C4-2B (cell line): ENCODE measurements at regions not wholly inside any gene's neighbourhood (a gene's known extent, or its start where the extent isn't known, plus 50 kb on each side); places are given as distances from the start of the nearest gene placed in this dataset.

Experiments
- H3K27ac ChIP-seq: fragments of 450-650 bp; 2 replicates; pipeline ENCODE4 v1.5.1; 2017
- ZFX ChIP-seq: fragments of 450-650 bp; IDR thresholded peaks from 2 replicates; pipeline ENCODE4 v1.6.1; 2017
- TF ChIP-seq, protein P1 (sequence below): fragments of 450-650 bp; conservative IDR thresholded peaks from 2 replicates; pipeline ENCODE4 v1.5.1; 2017; ENCODE audit warnings: mild to moderate bottlenecking

DNA sequence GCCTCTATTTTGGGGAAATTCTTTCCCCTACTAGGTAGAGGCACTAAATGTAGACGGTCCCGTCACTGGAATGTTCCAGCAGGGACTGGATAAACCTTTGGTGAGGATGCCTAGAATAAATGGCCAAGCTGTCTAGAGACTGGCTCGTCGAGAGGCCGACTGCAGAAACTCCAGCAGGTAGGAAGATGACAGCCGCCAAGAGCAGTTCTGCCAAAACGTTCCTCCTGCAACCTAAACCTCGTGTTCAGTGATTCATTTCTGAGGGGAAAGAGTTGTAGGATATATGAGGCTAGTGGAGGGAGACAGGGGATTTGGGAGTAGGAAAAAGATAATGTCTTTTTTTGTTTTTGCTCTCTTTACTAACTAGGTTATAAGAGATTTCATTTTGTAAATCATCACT lies 184.7 kb upstream of the GDF10 start:
- no peak for TF ChIP-seq ZFX
- TF ChIP-seq, protein P1, sequence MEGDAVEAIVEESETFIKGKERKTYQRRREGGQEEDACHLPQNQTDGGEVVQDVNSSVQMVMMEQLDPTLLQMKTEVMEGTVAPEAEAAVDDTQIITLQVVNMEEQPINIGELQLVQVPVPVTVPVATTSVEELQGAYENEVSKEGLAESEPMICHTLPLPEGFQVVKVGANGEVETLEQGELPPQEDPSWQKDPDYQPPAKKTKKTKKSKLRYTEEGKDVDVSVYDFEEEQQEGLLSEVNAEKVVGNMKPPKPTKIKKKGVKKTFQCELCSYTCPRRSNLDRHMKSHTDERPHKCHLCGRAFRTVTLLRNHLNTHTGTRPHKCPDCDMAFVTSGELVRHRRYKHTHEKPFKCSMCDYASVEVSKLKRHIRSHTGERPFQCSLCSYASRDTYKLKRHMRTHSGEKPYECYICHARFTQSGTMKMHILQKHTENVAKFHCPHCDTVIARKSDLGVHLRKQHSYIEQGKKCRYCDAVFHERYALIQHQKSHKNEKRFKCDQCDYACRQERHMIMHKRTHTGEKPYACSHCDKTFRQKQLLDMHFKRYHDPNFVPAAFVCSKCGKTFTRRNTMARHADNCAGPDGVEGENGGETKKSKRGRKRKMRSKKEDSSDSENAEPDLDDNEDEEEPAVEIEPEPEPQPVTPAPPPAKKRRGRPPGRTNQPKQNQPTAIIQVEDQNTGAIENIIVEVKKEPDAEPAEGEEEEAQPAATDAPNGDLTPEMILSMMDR, result no peak

DNA sequence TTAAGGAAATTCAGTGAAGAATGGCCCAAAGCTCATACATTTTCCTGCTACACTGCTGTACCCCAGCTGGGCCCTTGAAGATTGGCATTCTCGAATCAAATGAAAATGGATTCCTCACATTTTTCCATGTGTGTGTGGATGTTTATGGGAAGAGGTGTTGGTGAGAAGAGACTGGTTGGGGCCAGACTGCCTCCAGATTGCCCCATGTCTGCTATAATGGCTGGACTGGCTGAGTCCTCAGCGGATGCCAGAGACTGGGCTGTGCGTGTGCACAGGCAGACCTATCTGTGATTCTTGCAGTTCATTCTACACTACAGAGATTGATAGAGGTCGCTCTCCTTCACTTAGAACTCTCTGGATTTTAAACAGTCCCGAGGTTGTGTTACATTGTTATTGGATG lies 183.6 kb upstream of the GDF10 start:
- no peak for TF ChIP-seq ZFX
- TF ChIP-seq, protein P1, result no peak
- H3K27ac ChIP-seq, result no peak overlapping the region

More for the DNA sequence above, 184.7 kb upstream of the GDF10 start:
- no peak overlapping the region for H3K27ac ChIP-seq

DNA sequence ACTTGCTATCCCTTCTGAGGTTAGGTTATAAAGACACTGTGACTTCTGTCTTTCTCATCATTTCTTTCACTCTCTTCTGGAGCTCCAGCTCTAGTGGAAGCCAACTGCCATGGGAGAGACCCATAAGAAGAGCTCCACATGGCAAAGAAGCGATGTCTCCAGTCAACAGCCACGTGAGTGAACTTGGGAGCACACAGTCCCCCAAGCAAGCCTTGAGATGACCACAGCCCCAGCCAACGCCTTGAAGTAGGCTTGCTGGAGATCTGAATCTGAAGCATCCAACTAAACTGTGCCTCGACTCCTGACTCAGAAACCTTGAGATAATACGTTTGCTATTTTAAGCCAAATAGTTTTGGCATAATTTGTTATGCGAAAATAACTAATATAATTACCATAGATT lies 181.7 kb upstream of the GDF10 start:
- H3K27ac ChIP-seq, result no peak overlapping the region
- TF ChIP-seq, protein P1, result no peak
- no peak for TF ChIP-seq ZFX

DNA sequence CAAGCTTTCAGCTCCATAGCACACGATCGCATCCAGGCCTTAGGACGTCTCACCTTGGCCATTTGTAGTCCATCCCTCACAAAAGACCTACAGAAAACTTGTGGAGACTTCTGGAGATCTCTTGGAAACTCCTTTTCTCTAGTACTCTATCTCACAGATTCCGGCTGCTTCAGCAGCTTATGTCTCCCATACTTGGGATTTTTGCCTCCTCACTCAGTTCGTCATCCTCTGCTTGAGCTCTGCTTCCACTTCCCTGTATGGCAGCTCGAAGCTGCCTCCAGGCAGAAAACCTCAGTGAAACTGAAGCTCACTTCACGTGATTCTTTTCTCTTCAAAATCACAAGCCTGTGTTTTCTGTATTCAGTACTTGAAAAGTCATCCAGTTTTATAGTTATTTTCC lies 178.7 kb upstream of the GDF10 start:
- no peak overlapping the region for H3K27ac ChIP-seq
- TF ChIP-seq, protein P1, result no peak
- no peak for TF ChIP-seq ZFX

DNA sequence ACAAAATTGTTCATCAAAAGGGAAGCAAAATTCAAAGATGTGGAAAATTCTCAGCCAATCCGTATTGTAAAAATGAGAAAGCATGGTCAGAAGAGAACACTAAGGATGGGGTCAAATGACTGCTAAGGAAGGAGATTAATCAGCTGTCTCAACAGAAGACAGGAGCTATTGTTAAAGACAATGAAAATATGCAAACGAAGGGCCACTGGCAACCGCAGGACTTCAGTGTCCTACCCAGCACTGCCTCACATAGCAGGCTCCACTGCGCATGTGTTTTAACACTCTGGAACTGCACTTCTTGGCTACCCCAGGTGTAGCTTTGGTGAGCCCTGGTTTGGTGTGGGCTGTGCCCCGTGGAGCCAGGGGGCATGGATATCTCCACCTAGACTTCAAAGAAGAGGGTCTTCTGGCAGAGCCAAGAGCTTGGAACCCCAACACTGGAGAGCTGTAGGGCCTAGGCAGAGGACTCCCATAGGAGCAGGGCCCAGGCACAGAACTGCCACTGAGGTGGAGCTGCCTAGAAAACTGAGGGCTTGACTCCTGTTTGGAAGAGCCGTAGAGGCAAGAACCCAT lies 176.2 kb upstream of the GDF10 start:
- TF ChIP-seq, protein P1, result no peak

DNA sequence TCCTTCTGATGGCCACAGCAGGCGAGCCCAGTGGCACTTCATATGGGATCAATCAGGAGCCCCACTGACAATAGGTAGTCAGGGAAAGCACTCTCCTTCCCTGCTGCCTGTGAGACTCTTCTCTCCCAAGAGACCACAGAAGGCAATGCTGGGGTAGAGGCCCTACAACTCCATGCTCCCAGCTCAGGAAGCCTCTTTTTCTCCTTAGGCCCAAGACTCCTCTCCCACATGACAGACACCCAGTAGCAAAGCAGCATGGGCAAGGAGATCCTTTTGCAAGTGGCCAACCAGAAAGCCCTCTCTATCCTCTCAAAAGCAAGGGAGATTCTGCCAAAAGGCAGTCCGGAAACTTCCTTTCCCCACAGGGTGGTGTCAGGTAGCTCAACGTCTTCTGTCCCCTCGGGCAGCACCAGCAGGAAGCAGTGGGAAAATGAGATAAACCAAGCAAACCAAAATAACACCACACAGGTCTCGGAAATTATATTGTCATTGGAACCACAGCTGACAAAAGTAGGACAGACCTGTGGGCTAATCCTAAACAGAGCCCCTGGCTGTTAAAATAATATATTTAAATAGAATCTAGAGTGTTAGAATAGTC lies 172.7 kb upstream of the GDF10 start:
- TF ChIP-seq, protein P1, result no peak
- TF ChIP-seq ZFX, result no peak
- no peak overlapping the region for H3K27ac ChIP-seq

More for the DNA sequence above, 176.2 kb upstream of the GDF10 start:
- no peak overlapping the region for H3K27ac ChIP-seq

DNA sequence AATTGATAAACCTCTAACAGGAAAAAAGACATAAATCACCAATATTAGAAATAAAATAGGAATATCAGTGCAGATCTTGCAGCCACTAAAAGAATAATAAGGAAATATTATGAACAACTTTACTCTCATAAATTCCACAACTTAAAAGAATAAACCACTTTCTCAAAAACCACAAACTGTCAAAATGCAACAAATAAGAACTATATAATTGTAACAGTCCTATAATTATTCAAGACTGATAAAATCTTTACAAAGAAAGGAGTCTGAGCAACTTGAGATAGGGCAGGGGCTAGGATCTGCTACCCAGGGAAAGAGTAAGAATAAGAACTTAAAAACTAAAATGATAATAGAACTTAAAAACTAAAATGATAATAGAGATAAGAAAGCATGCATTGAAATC lies 169.5 kb upstream of the GDF10 start:
- no peak for TF ChIP-seq ZFX
- TF ChIP-seq, protein P1, result no peak

More for the DNA sequence above, 169.5 kb upstream of the GDF10 start:
- H3K27ac ChIP-seq, result no peak overlapping the region
